Left lung (tissue), 4 donors: ENCODE measurements at regions not wholly inside any gene's neighbourhood (a gene's known extent, or its start where the extent isn't known, plus 50 kb on each side); places are given as distances from the start of the nearest gene placed in this dataset.
A peak's percentile ranks its signal among the peaks of the same experiment; 100 is the strongest.

Experiments
- ATAC-seq: fragments of 200-7000 bp; cut with Tn5 transposase; one replicate; pipeline ENCODE4 v1.9.1; 2020; ENCODE audit warnings: moderate library complexity
- DNase-seq, 4 donors: peaks; one replicate each; pipeline ENCODE4 v3.0.0-alpha.2; 2013 to 2020
- H3K27ac ChIP-seq, 2 donors: fragments of 200-600 bp; sonication (generic) in 1 of 2; one replicate each; pipeline versions ENCODE4 v1.5.0 to v1.8.0; 2020 to 2021
- H3K27me3 ChIP-seq, 2 donors: fragments of 200-600 bp; sonication (generic) in 1 of 2; one replicate each; pipeline versions ENCODE4 v1.5.0 to v1.8.0; 2020 to 2021
- H3K36me3 ChIP-seq, 2 donors: fragments of 200-600 bp; sonication (generic) in 1 of 2; one replicate each; pipeline versions ENCODE4 v1.5.0 to v1.8.0; 2020 to 2021
- H3K4me1 ChIP-seq, 2 donors: fragments of 200-600 bp; one replicate each; pipeline ENCODE4 v1.8.0; 2021
- H3K4me3 ChIP-seq, 2 donors: fragments of 200-600 bp; sonication (generic) in 1 of 2; one replicate each; pipeline versions ENCODE4 v1.5.0 to v1.8.0; 2020 to 2021; ENCODE audit warnings: mild to moderate bottlenecking in 1 of 2
- H3K9me3 ChIP-seq, 2 donors: fragments of 200-600 bp; sonication (generic) in 1 of 2; one replicate each; pipeline versions ENCODE4 v1.5.0 to v1.8.0; 2020 to 2021
- CTCF ChIP-seq, 2 donors: fragments of 200-600 bp; sonication (generic) in 1 of 2; IDR thresholded peaks; one replicate each; pipeline versions ENCODE4 v1.5.0 to v1.8.0; 2021; ENCODE audit warnings: antibody characterized with exemption in 2 of 2
- intact Hi-C, 2 donors: fragments of 100-400 bp; cut with DNase I; formaldehyde crosslinking; loops; one replicate each; pipeline versions ENCODE4 v1.11.2 to v1.14.2; 2022
- donor health status: DM: no; HTN: yes; CAD: no.
- donor health status: DM: no; HTN: no; CAD: no.

DNA sequence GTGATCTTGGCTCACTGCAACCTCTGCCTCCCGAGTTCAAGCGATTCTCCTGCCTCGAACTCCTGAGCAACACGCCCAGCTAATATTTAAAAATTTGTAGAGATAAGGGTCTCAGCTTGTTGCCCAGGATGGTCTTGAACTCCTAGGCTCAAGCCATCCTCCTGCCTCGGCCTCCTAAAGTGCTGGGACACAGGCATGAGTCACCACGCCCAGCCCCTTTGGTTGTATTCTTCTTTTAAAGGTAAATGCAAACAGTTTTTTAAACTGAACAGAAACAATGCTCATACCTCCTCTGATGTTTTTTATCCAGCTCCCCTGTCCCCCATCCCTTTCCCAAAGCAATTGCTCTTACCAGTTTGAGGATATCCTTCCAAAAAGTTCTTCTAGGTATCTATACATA, 79.5 kb upstream of the DUSP5 start:
- no peaks in the 10 kb centered on the region for H3K36me3 ChIP-seq
- ATAC-seq, result no peak
- no peak for TF ChIP-seq CTCF (IDR thresholded peaks at IDR 0.05)

GRCh38 chr10:110419265-110419664, 78.4 kb upstream of the DUSP5 start:
- intact Hi-C loops, result no loop called here
- Histone ChIP-seq H3K9me3 (no peaks in the 10 kb centered on the region), H3K36me3 (no peaks in the 10 kb centered on the region), H3K27me3 (no peaks in the 10 kb centered on the region), H3K27ac (no peak overlapping the region), H3K4me1 (peaks cover 0 to 26% of the 10 kb centered on the region in 2 donors), H3K4me3 (no peak overlapping the region)
- no peak for TF ChIP-seq CTCF (IDR thresholded peaks at IDR 0.05)
- DNase-seq (no peak), ATAC-seq (no peak)

More for the DNA sequence above, 79.5 kb upstream of the DUSP5 start:
- Histone ChIP-seq H3K27ac (no peak overlapping the region), H3K27me3 (no peaks in the 10 kb centered on the region), H3K4me3 (no peak overlapping the region), H3K4me1 (peaks cover 0 to 25% of the 10 kb centered on the region in 2 donors), H3K9me3 (no peaks in the 10 kb centered on the region)
- intact Hi-C loops, result no loop called here
- DNase-seq, result no peak

GRCh38 chr10:110420401-110421193, 77.1 kb upstream of the DUSP5 start:
- Histone ChIP-seq H3K9me3 (no peaks in the 10 kb centered on the region), H3K4me3 (no peak overlapping the region), H3K27ac (no peak overlapping the region), H3K36me3 (no peaks in the 10 kb centered on the region), H3K4me1 (peaks cover 0 to 18% of the 10 kb centered on the region in 2 donors), H3K27me3 (no peaks in the 10 kb centered on the region)
- ATAC-seq (peak; percentile 50), DNase-seq (peak in 2 of 4 donors; percentile 31 to 67)
- TF ChIP-seq CTCF (IDR thresholded peaks at IDR 0.05), result no peak
- intact Hi-C loops, result no loop called here

GRCh38 chr10:110421512-110422138, 76.1 kb upstream of the DUSP5 start:
- H3K4me3 ChIP-seq, result no peak overlapping the region
- no peak for ATAC-seq
- no peaks in the 10 kb centered on the region for H3K9me3 ChIP-seq
- H3K36me3 ChIP-seq, result no peaks in the 10 kb centered on the region
- peaks cover 6 to 27% of the 10 kb centered on the region in 2 donors for H3K4me1 ChIP-seq
- TF ChIP-seq CTCF (IDR thresholded peaks at IDR 0.05), result no peak
- no peaks in the 10 kb centered on the region for H3K27me3 ChIP-seq
- no peak overlapping the region for H3K27ac ChIP-seq
- DNase-seq, result no peak
- intact Hi-C loops, result no loop called here

GRCh38 chr10:110422548-110422947, 75.2 kb upstream of the DUSP5 start:
- H3K9me3 ChIP-seq, result no peaks in the 10 kb centered on the region
- no peaks in the 10 kb centered on the region for H3K27me3 ChIP-seq
- no peak for ATAC-seq
- no peak for TF ChIP-seq CTCF (IDR thresholded peaks at IDR 0.05)
- H3K4me1 ChIP-seq, result peaks cover 6 to 31% of the 10 kb centered on the region in 2 donors
- H3K36me3 ChIP-seq, result no peaks in the 10 kb centered on the region
- no peak for DNase-seq
- no peak overlapping the region for H3K4me3 ChIP-seq
- intact Hi-C loops, result no loop called here
- no peak overlapping the region for H3K27ac ChIP-seq
